ENCODE measurements at regions not wholly inside any gene's neighbourhood (a gene's known extent, or its start where the extent isn't known, plus 50 kb on each side); places are given as distances from the start of the nearest gene placed in this dataset.

DNA sequence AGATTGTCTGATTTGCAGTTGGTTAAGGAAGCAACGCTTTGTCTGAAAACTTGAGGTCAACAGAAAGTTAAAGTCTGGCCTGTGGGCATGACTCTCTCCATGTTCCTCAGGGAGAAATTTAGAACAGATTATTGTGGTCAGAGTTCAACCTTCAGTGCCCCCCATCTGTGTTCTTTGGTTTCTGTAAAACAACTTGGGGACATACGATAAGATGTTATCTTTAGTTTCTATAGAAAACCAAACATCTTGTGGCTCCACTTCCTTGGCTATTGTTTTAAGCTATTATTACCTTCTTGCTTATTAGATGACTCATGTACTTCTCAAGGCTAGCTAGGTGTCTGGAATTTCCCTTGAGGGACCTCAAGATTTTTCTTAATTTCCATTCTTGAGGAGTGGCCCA, 507.7 kb downstream of the PDHA2 start:
- Histone ChIP-seq H3K4me1 (ENCODE audit: control insufficient read depth in 4 of 4, insufficient read depth in 4 of 4, low read length in 3 of 4) (no peaks in the 10 kb centered on the region), H3K27ac (ENCODE audit: low read depth in 1 of 2, low read length in 2 of 2) (no peak overlapping the region), H3K27me3 (ENCODE audit: control insufficient read depth in 4 of 4, insufficient read depth in 4 of 4, low read length in 3 of 4) (no peaks in the 10 kb centered on the region), H3K9ac (ENCODE audit: low read depth in 1 of 2, low read length in 2 of 2) (no peak overlapping the region), H3K4me3 (ENCODE audit: low read depth in 1 of 3, low read length in 3 of 3) (no peak overlapping the region), H3K36me3 (ENCODE audit: control insufficient read depth in 4 of 4, insufficient read depth in 3 of 4, low read depth in 1 of 4, low read length in 3 of 4) (no peaks in the 10 kb centered on the region), H3K9me3 (ENCODE audit: control insufficient read depth in 4 of 4, low read length in 3 of 4) (no peaks in the 10 kb centered on the region)
- DNase-seq (ENCODE audit: low spot score): no peak
- 74% methylated on average over 2 of the region's 2 CpGs for WGBS
- TF ChIP-seq EGR1 (IDR thresholded peaks at IDR 0.05; ENCODE audit: low read depth in 2 of 2): no peak
- TF ChIP-seq FOXA2 (IDR thresholded peaks at IDR 0.05): no peak

DNA sequence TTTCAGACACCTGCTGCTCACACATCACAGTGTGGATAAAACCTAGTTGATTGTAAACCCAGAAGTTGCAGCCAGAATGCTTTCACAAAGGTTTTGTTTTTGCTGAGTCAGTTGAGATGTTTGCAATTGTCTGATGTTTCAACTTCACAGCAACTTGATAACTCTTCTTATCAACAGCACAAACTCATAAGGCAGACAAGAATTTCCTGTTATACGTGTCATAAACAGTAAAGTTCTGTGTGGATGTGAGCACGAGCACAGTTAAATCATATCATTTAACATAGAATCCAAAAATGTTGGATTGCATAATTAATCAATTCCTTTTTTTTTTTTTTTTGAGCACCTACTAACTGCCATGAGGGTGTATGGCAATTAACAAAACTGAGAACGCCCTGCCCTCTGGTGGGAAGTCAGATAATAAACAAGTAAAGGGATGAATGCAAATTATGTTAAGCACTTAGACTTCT, 512.2 kb downstream of the PDHA2 start:
- 38% methylated on average over 3 of the region's 3 CpGs for WGBS

More for the DNA sequence above, 512.2 kb downstream of the PDHA2 start:
- no peak overlapping the region for H3K9ac ChIP-seq (ENCODE audit: low read depth in 1 of 2, low read length in 2 of 2)
- TF ChIP-seq JUND (IDR thresholded peaks at IDR 0.05) (no peak), GABPA (IDR thresholded peaks at IDR 0.05 in 1 of 2, conservative IDR thresholded peaks at IDR 0.05 in 1 of 2) (no peak), RXRA (IDR thresholded peaks at IDR 0.05) (no peak), TAF1 (conservative IDR thresholded peaks at IDR 0.05) (no peak), HNF4A (conservative IDR thresholded peaks at IDR 0.05) (no peak), NR2F2 (IDR thresholded peaks at IDR 0.05) (no peak), SP1 (IDR thresholded peaks at IDR 0.05) (no peak), EGR1 (IDR thresholded peaks at IDR 0.05; ENCODE audit: low read depth in 2 of 2) (no peak), FOXA2 (IDR thresholded peaks at IDR 0.05) (no peak), YY1 (IDR thresholded peaks at IDR 0.05) (no peak), RAD21 (IDR thresholded peaks at IDR 0.05) (peak; percentile 34 to 56)
- TF ChIP-seq, protein P1, sequence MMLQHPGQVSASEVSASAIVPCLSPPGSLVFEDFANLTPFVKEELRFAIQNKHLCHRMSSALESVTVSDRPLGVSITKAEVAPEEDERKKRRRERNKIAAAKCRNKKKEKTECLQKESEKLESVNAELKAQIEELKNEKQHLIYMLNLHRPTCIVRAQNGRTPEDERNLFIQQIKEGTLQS (IDR thresholded peaks at IDR 0.05): no peak
- TF ChIP-seq, protein P2, sequence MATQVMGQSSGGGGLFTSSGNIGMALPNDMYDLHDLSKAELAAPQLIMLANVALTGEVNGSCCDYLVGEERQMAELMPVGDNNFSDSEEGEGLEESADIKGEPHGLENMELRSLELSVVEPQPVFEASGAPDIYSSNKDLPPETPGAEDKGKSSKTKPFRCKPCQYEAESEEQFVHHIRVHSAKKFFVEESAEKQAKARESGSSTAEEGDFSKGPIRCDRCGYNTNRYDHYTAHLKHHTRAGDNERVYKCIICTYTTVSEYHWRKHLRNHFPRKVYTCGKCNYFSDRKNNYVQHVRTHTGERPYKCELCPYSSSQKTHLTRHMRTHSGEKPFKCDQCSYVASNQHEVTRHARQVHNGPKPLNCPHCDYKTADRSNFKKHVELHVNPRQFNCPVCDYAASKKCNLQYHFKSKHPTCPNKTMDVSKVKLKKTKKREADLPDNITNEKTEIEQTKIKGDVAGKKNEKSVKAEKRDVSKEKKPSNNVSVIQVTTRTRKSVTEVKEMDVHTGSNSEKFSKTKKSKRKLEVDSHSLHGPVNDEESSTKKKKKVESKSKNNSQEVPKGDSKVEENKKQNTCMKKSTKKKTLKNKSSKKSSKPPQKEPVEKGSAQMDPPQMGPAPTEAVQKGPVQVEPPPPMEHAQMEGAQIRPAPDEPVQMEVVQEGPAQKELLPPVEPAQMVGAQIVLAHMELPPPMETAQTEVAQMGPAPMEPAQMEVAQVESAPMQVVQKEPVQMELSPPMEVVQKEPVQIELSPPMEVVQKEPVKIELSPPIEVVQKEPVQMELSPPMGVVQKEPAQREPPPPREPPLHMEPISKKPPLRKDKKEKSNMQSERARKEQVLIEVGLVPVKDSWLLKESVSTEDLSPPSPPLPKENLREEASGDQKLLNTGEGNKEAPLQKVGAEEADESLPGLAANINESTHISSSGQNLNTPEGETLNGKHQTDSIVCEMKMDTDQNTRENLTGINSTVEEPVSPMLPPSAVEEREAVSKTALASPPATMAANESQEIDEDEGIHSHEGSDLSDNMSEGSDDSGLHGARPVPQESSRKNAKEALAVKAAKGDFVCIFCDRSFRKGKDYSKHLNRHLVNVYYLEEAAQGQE (IDR thresholded peaks at IDR 0.05): no peak
- TF ChIP-seq, protein P3, sequence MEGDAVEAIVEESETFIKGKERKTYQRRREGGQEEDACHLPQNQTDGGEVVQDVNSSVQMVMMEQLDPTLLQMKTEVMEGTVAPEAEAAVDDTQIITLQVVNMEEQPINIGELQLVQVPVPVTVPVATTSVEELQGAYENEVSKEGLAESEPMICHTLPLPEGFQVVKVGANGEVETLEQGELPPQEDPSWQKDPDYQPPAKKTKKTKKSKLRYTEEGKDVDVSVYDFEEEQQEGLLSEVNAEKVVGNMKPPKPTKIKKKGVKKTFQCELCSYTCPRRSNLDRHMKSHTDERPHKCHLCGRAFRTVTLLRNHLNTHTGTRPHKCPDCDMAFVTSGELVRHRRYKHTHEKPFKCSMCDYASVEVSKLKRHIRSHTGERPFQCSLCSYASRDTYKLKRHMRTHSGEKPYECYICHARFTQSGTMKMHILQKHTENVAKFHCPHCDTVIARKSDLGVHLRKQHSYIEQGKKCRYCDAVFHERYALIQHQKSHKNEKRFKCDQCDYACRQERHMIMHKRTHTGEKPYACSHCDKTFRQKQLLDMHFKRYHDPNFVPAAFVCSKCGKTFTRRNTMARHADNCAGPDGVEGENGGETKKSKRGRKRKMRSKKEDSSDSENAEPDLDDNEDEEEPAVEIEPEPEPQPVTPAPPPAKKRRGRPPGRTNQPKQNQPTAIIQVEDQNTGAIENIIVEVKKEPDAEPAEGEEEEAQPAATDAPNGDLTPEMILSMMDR (IDR thresholded peaks at IDR 0.05; ENCODE audit: low read depth, low read length, missing input control): peak; percentile 12
- TF ChIP-seq, protein P4, sequence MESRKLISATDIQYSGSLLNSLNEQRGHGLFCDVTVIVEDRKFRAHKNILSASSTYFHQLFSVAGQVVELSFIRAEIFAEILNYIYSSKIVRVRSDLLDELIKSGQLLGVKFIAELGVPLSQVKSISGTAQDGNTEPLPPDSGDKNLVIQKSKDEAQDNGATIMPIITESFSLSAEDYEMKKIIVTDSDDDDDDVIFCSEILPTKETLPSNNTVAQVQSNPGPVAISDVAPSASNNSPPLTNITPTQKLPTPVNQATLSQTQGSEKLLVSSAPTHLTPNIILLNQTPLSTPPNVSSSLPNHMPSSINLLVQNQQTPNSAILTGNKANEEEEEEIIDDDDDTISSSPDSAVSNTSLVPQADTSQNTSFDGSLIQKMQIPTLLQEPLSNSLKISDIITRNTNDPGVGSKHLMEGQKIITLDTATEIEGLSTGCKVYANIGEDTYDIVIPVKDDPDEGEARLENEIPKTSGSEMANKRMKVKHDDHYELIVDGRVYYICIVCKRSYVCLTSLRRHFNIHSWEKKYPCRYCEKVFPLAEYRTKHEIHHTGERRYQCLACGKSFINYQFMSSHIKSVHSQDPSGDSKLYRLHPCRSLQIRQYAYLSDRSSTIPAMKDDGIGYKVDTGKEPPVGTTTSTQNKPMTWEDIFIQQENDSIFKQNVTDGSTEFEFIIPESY (IDR thresholded peaks at IDR 0.05): no peak
- H3K27ac ChIP-seq (ENCODE audit: low read depth in 1 of 2, low read length in 2 of 2): no peak overlapping the region
- H3K27me3 ChIP-seq (ENCODE audit: control insufficient read depth in 4 of 4, insufficient read depth in 4 of 4, low read length in 3 of 4): no peaks in the 10 kb centered on the region
- H3K4me3 ChIP-seq (ENCODE audit: low read depth in 1 of 3, low read length in 3 of 3): no peak overlapping the region
- H3K36me3 ChIP-seq (ENCODE audit: control insufficient read depth in 4 of 4, insufficient read depth in 3 of 4, low read depth in 1 of 4, low read length in 3 of 4): no peaks in the 10 kb centered on the region
- peaks cover 0 to 2% (median 0%) of the 10 kb centered on the region in 4 donors for H3K4me1 ChIP-seq (ENCODE audit: control insufficient read depth in 4 of 4, insufficient read depth in 4 of 4, low read length in 3 of 4)
- H3K9me3 ChIP-seq (ENCODE audit: control insufficient read depth in 4 of 4, low read length in 3 of 4): no peaks in the 10 kb centered on the region
- DNase-seq (ENCODE audit: low spot score): no peak

All from liver (tissue), 8 donors.